ENCODE measurements at regions not wholly inside any gene's neighbourhood (a gene's known extent, or its start where the extent isn't known, plus 50 kb on each side); places are given as distances from the start of the nearest gene placed in this dataset.

DNA sequence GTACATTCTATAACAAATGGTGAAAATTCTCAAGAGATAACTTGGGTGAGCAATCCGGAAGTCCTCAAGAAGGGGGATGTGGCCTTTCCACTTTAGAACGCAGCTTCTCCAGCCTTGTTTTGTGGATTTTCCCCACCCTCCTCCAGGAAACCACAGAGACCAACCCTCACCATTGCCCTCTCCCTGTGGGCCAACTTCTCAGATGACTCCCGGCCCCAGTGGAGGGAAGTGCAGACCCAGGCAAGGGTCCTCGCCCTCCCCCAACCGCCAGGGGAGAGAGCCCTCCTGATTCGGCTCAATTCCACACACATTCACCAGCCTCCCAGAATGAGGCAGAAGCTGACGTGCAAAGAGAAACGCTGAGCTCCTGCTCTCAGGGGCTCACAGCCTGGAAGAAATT, 277.2 kb downstream of the EIPR1 start:
- DNase-seq (ENCODE audit: low read depth in 2 of 2): no peak

DNA sequence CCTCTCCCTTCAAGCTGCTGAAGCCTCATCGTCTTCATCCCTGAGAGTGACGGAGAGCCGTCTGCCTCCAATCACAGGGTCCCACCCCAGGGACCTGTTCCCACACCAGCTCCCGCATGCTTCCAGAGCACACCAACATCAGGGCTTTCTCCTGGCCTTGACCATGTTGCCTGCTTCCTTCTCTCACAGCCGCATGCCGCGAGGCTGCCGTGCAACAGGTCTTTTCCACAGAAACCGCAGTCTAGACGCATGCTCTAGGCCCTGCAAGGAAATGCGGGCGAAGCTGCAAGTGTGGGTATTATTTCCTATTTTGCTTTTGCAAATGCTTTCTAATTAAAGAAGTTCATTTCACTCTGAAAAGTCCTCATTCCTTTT, 277.8 kb downstream of the EIPR1 start:
- no peak for DNase-seq (ENCODE audit: low read depth in 2 of 2)

DNA sequence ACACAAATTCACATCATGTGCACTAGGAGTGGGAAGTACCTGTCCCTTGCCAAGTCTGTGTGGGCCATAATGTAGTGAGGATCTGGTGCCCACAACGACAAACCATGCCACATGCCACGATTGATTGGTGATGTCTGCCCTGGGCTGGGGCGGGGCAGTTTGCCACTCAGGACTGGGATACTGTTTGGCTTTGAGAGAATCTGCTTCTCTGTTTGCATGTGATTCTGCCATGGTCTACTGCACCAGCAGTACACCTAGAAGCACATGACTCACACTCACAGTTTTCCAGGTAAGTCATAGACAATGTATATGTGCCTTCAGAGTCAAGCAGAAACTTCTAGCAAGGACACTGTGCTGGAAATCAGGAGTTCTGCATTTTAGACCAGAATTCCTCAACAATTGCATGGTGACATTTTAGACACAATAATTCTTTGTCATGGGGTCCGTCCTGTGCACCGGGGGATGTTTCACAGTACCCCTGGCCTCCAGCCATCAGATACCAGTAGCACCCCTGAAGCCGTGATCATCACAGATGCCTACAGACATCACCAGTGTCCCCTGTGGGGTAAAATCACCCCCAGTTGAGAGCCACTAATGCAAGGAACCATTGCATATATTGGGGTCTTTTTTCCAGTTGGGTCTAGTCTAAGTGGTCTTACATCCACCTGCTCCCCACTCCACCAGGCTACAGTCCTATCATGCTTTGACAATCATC, 278.3 kb downstream of the EIPR1 start:
- DNase-seq (ENCODE audit: low read depth in 2 of 2): no peak

DNA sequence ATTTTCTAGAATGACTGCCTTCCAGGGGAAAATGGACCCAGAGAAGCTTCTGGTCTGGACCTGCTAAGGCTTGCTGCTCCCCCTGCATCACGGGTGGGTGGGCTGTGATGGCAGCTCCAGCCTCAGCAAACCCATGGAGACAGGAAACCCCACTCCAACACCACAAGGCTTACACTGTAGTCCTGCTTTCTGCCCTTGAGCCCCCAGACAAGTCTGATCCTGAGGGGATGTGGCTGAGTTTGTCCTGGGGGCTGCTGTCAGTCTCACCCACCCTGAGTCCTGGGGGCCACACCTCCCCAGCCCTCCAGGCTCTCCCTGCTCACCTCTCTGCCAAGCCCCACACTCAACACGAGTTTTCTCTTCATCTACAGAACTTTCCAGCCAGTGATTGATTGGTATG, 279.4 kb downstream of the EIPR1 start:
- no peak for DNase-seq (ENCODE audit: low read depth in 2 of 2)

DNA sequence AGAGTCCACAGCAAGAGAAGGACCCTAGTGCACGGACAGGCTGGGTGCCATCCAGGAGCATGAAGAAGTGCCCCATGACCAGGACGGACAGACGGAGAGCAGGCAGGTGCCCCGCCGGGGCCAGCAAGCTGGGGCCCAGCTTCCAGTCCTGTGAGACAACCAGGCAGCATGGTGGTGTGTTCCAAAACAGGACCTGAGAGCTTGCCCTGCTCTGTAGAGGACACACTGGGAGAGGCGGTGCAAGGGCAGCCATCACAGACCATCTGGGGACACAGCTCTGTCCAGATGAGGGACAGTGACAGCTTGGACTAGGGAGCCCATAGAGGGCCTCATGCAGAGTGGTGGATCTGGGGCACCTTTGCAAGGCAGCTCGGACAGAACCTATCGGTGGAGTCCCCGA, 279.8 kb downstream of the EIPR1 start:
- no peak for DNase-seq (ENCODE audit: low read depth in 2 of 2)

DNA sequence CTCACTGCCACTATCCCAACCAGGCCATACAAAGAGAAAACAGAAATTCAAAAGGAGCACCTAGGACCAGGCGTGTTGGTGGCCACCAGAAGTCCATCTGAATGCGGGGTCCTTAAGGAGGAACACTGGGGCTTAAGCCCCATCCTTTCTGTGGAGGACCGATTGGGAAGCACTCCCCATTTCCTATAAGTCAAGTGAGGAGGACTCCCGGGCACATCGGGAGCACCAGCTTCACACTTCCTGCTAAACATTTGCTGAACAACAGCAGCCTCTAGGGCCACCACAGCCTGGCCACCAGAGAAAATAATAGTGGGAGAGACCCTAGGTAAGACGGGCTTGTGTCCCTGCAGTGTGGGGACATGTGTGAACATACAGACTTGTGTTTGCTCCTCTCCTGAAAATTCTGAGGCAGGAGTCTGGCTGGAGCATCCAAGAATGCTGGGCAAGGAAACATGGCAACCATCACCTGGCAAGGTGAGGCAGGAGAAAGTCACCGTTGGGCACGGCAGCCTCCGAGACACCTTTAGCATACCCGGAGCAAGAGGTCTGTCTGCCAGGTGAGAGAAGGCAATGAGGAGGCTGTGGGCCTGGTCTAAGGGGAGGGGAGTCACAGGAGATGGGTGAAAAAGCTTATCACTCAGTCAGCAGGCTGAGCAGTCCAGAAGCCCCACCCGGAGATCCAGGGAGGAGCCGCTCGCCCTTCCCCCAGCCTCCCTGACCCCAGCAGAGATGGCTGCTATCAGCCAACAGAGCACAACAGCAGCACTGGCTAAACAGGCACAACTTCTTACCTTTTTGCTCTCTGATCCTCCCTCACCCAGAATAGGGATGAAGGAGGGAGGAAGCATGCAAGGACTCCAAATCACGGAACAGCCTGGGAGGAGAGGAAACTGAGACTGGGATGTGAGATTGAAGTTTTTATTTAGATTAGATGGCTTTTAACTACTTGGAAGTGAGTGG, 282.3 kb downstream of the EIPR1 start:
- no peak for DNase-seq (ENCODE audit: low read depth in 2 of 2)

DNA sequence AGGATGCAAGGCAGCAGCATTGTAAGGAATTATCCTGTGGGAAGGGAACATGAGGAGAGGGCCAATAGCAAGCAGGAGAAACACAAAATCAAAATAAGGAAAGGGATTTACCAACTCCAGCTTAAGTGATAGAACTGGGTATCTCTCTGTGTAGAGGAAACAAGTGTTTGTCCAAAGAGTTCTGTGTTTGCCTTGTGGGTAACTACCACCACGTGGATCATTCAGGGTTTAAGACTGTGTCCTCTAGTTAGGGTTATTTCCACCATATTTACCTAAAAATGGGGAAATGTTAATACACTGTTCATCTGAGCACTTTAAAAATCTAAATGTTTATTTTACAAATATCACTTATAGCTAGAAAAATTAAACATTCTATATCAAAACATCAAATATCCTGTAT, 283.3 kb downstream of the EIPR1 start:
- no peak for DNase-seq (ENCODE audit: low read depth in 2 of 2)

DNA sequence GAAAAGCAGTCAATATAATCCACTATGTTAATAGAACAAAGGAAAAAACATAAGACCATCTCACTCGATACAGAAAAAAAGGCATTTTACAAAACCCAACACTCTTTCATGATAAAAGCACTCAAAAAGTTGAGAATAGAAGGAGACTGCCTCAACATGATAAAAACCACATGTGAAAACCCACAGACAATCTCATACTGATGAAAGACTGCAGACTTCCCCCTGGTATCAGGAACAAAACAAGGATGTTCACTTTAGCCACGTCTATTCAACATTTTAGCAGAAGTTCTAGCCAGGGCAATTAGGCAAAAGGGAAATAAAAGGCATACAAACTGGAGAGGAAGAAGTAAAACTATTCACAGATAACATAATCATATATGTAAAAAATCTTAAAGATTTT, 285.9 kb downstream of the EIPR1 start:
- DNase-seq (ENCODE audit: low read depth in 2 of 2): no peak

DNA sequence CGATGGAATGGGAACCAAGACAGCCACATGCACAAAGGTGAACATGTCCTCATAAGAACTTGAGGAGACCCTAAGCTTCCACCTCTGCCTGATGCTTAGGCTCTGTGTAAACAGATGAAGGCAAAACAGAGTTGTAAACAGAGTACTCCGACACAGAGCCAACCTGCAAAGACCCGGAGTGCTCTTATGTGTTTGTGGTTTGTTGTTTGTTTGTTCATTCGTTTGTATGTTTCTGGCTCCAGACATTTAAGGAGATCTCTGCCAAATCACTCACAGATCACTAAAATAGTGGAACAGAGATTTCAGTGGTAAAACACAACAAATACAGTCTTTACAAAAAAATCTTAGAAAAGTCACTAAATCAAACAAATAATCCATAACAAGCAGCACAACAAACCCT, 294.9 kb downstream of the EIPR1 start:
- DNase-seq (ENCODE audit: low read depth in 2 of 2): no peak

DNA sequence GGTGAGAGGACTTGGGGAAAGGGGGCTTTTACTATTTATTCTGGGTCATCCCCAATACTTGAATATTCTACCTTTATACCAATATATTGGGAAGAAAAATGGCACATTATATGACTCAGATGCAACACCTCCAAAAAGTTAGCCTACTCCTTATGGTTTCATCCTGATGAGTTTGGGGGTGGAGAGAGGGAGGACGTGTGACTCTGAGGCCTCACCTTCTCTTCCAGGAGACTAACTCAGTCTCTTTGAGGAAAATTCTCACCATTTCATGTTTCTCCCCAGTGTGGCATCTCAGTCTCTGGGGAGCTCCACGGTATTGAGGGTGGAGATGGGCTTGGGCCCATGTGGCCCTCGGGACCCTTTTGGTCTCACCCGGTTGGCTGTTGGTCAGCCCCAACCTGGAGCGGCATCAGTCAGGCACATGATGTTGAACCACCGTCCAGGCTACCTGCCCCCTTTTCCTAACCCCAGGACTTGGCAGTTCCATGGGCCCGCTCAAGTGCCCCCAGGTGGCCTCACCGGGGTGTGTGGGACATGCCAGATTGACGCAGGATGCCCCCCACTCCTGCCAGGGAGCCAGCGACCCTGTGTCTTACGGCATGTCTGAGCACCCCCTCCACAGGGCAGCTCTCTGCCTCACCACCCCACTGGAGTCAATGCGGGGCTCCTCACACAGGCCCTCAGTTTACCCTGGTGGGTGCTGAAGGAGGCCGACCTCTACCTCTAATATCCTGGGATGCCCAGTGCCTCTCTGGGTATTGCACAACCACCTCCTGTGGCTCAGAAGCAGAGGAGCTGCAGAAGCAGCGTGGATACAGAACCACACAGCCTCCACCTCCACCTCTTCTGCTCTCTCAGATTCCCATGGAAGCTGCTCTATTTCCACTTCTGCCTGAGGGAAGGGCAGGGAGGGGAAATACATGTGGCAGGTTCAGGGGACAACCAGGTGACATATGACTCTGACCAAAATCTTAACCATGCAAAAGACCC, 297.4 kb downstream of the EIPR1 start:
- DNase-seq (ENCODE audit: low read depth in 2 of 2): no peak

DNA sequence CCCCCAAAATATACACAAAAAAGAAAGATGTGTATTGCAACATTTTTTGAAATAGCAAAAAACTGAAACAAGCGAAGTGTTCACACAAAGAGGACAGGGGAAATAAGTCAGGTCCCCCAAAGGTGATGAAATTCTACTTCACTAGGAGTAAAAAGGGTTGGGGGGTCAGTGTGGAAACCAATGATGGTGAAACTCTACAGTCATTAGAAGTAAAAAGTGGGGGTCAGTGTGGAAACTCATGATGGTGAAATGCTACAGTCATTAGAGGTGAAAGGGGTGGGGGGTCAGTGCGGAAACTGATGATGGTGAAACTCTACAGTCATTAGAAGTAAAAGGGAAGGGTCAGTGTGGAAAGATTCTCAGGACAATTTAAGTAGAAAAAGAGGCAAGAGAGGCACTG, 298.2 kb downstream of the EIPR1 start:
- DNase-seq (ENCODE audit: low read depth in 2 of 2): no peak

DNA sequence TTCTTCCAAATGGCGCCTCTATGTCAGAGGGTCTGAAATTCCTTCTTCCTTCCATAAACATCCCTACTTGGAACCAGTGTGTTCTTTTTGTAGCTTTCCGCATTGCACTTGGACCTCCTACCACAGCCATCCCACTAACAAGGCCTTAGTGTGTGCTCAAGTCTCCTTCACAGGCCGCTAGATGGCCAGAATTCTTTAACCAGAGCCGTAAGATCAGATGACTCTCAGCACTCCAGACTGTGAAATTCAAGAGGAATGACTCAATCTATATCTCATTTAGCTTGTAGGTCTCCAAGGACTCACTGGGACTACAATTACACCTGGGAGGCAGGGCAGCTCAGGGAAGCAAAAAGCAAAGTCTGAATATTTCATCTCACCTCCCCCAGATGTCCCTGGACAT, 298.9 kb downstream of the EIPR1 start:
- no peak for DNase-seq (ENCODE audit: low read depth in 2 of 2)

DNA sequence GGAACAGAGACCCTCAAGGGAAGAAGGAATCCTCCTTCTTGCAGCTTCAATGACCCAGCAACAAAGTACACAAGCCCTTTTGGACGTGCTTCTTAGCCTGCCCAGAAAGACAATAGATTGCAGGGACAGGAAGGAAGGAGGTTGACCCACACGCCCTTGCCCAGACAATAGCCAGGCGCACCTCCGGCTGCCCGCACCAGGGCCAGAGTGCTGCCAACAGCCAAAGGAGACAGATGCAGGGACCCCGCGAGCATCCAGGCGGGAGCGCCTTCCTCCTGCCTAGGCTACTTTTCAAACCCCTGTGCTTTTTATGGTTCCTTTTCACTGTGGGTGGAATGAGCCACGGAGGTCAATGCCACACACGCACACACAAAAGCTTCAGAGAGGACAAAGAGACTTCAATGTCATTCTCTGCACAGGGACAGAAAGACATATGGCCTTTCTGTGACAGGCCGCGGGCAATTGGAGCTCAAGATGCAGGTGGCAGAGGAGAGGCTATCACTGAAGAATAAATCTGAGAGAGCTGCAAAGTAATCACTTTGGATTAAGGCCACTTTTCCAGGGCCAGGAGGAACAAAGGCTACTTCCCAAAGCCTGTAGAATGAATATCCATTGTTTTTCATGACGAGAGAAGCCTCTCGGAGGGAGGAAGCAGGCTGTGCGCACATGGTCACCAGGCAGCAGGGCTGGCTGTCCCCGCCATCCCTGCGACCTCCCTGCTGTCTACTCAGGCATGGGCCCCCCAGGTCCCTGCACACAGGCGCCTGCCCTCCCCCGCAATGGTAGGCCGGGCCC, 300.6 kb downstream of the EIPR1 start:
- DNase-seq (ENCODE audit: low read depth in 2 of 2): no peak

DNA sequence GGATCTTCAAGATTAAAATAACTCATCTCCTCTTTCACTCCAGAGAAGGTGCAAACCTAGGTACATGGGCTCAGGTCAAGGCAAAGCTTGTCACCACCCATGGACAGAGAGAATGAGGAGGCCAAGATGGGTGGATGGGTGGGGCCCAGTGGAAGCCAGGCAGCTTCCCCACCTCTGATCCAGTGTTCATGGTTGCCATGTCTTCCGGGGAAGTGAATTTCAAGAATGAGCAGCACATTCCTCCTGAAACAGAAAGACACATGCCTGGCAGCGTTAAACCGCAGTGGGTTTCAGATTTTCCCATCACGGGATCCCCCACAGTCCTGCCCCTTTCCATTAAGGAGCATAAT, 301.7 kb downstream of the EIPR1 start:
- DNase-seq (ENCODE audit: low read depth in 2 of 2): no peak

DNA sequence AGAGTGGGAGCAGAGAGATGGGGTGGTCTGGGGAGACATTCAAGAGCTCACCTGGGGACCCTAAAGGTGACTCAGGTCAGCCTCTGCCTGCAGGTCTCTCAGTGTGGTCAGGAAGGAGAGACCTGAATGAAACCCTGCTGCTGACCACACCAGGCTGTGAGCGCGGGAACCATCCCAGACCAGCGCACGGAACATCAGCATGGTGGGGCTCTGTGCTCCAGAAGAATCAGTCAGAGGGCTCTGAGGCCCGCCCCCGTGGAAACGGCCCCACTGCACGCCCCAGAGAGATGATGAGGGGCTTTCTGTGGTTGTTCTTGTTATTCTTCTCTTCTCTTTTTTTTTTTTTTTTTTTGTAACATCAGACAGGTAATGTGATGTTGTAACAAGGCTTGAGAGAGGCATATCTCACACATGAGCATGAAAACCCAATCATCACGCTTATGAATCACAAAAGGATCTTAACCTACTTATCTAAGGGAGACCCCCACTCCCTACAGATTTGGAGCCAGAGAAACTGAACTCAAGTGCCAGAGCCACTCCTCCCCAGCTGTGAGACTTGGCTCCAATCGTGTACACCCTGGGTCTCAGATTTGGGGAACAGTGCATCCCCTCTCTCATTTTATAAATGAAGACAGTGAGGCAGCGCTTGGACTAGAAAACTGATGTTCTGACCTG, 302.2 kb downstream of the EIPR1 start:
- DNase-seq (ENCODE audit: low read depth in 2 of 2): no peak

DNA sequence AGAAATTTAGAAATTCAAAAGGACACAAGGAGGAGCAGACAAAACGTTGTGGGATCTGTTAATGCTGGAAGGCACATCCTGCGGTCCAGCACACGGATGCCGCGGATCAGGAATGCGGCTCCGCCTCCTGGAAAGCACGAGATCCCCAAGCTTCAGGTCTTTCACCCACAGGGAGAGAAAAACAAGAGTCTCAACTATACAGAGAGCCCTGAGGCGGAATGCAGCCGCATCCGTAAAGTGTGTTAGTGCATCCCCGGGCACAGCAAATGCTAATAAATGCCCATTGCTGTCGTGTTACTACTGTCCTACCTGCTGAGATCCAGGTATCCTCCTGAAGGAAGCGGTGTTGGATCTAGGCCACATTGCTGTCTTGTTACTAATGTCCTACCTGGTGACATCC, 303.9 kb downstream of the EIPR1 start:
- no peak for DNase-seq (ENCODE audit: low read depth in 2 of 2)

DNA sequence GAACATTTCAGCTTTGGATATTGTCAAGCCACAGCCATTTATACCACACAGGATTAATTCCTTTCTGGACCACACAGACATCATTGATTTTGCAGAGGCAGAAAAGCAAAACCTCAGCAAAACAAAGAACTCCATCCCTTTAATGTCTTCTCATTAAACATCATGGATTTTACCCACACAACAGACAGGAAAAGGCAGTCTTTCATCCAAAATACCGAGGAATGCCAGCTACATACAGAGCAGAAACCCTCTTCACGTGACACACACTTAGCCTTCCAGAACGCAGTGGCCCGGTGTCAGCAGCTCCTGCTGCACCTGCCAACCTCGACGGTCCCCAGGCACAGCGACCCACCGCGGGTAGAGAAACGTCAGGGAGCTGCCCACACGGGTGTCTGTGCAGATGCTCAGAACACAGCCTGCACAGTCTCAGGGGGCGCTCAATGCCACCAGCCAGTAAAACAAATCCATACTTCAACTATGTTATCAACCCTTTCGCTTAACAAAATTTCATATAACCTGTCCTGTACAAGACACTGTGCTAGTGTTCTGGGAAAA, 304.5 kb downstream of the EIPR1 start:
- no peak for DNase-seq (ENCODE audit: low read depth in 2 of 2)

DNA sequence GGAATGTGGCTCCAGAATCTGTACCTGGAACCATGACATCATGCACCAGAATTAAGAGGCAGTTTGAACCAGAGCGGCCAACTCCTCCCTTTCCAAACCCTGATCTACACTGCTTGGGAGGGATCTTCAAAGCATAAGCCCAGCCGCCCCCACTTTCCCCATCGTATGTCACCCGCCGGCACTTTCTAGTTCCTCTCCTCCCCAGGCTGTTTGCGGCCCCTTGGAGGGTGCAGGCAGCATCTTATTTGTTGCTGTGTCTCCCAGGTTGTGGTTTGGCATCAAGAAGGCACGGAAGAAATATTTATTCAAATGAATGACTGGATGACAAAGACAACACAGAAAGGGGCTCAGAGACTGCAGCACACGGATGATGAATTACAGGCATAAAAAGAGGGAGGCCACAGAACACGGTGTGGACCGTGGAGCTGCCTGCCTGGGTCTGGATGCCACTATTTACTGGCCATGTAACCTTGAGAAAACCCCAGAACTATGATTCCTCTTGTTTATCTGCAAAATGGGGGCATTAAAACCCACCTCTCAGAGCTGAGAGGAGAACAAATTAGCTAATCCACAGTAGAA, 305.8 kb downstream of the EIPR1 start:
- no peak for DNase-seq (ENCODE audit: low read depth in 2 of 2)

DNA sequence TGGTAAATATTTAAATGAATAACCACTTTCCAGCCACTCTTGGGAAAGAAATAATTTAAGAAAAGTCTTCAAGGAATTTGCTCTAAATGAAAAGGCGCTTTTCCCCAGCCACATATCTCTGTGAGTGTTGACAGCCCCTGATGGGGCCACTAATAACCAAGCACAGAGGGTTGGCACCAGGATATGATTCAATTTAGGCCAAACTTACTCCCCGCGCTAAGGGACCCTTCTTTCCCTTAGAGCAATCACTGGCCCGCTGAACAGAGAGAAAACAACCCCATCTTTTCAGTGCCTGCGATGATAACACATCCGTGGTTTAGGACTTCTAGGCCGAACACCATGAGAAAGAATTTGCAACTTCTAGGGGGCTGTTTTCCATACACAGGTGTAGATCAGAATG, 310.8 kb downstream of the EIPR1 start:
- DNase-seq (ENCODE audit: low read depth in 2 of 2): no peak

DNA sequence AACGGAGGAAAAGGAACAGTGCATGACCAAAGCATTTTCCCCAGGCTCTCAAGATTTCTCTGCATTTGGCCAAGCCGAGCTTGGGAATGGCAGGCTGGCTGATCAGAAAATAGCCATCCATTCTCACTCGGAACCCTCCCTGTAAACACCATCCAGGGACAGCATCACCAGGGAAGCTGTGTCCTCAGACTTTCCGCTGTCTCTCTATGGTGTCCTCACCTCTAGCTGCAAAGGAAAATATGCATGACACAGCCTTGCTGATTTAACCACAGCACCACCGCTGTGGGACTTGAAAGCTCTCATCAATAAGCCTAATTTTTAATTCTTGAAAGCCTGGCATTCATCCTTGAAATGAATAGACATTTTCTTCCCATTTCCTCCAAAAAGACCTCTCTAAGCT, 311.7 kb downstream of the EIPR1 start:
- DNase-seq (ENCODE audit: low read depth in 2 of 2): no peak

Measured in stimulated activated CD4-positive, alpha-beta T cell treated with anti-CD3 and anti-CD28 coated beads, Interleukin-4, amount 100 ng/mL, for 48 hours (primary cell).